ENCODE measurements at regions not wholly inside any gene's neighbourhood (a gene's known extent, or its start where the extent isn't known, plus 50 kb on each side); places are given as distances from the start of the nearest gene placed in this dataset.

- no peak for TF ChIP-seq CTCF (IDR thresholded peaks at IDR 0.05)
- TF ChIP-seq POLR2A (IDR thresholded peaks at IDR 0.05): no peak
These were observed 97.1 kb upstream of the VEGFC start for GRCh38 chr4:176889776-176890175.

Data from testis (tissue), 2 donors.